GM23248 (cell line): ENCODE measurements at regions not wholly inside any gene's neighbourhood (a gene's known extent, or its start where the extent isn't known, plus 50 kb on each side); places are given as distances from the start of the nearest gene placed in this dataset.

Experiments
- DNase-seq: peaks from one replicate; pipeline ENCODE4 v3.0.0-alpha.2; 2015
- H2AFZ ChIP-seq: fragments of 200-600 bp; sonication (generic); 2 replicates; pipeline ENCODE4 v1.6.1; 2016; ENCODE audit warnings: antibody characterized with exemption
- H3F3A ChIP-seq: fragments of 200-600 bp; sonication (generic); 2 replicates; pipeline ENCODE4 v1.6.1; 2016; ENCODE audit warnings: mild to moderate bottlenecking, antibody characterized with exemption, mixed run types; ENCODE audit not compliant: insufficient read depth
- H3K27ac ChIP-seq: fragments of 200-600 bp; sonication (generic); 2 replicates; pipeline ENCODE4 v1.5.1; 2016; ENCODE audit warnings: mild to moderate bottlenecking
- H3K27me3 ChIP-seq: fragments of 200-600 bp; sonication (generic); replicated peaks from 2 replicates; pipeline ENCODE4 v1.6.1; 2016; ENCODE audit warnings: mild to moderate bottlenecking; ENCODE audit not compliant: insufficient read depth
- H3K36me3 ChIP-seq: fragments of 200-600 bp; sonication (generic); 2 replicates; pipeline ENCODE4 v1.6.1; 2016; ENCODE audit warnings: low read depth, mild to moderate bottlenecking
- H3K4me1 ChIP-seq: fragments of 200-600 bp; sonication (generic); 2 replicates; pipeline ENCODE4 v1.6.1; 2016; ENCODE audit warnings: mild to moderate bottlenecking; ENCODE audit not compliant: insufficient read depth
- H3K4me2 ChIP-seq: fragments of 200-600 bp; sonication (generic); one replicate; pipeline ENCODE4 v1.6.1; 2016; ENCODE audit warnings: mild to moderate bottlenecking; ENCODE audit not compliant: unreplicated experiment
- H3K4me3 ChIP-seq: fragments of 200-600 bp; sonication (generic); 2 replicates; pipeline ENCODE4 v1.5.1; 2016; ENCODE audit warnings: mild to moderate bottlenecking
- H3K79me2 ChIP-seq: fragments of 200-600 bp; sonication (generic); 2 replicates; pipeline ENCODE4 v1.6.1; 2016; ENCODE audit warnings: mild to moderate bottlenecking; ENCODE audit not compliant: insufficient read depth
- H3K9ac ChIP-seq: fragments of 200-600 bp; sonication (generic); 2 replicates; pipeline ENCODE4 v1.6.1; 2016; ENCODE audit warnings: mild to moderate bottlenecking
- H3K9me2 ChIP-seq: fragments of 200-600 bp; sonication (generic); 2 replicates; pipeline ENCODE4 v1.6.1; 2016; ENCODE audit warnings: mixed run types, mild to moderate bottlenecking, moderate library complexity; ENCODE audit not compliant: insufficient read depth
- H3K9me3 ChIP-seq: fragments of 200-600 bp; sonication (generic); one replicate; pipeline ENCODE4 v1.6.1; 2017; ENCODE audit warnings: low read depth
- H4K20me1 ChIP-seq: fragments of 200-600 bp; sonication (generic); 2 replicates; pipeline ENCODE4 v1.6.0; 2016; ENCODE audit not compliant: insufficient read depth
- EZH2 ChIP-seq: fragments of 200-600 bp; sonication (generic); IDR thresholded peaks from 2 replicates; pipeline ENCODE4 v1.6.1; 2018; ENCODE audit warnings: antibody characterized with exemption, mild to moderate bottlenecking; ENCODE audit not compliant: insufficient read depth, poor library complexity, severe bottlenecking
- EZH2phosphoT487 ChIP-seq: fragments of 200-600 bp; sonication (generic); IDR thresholded peaks from 2 replicates; pipeline ENCODE4 v1.6.1; 2018; ENCODE audit warnings: antibody characterized with exemption, moderate library complexity, mild to moderate bottlenecking, low read depth; ENCODE audit not compliant: insufficient read depth
- WGBS, 2 experiments: methylation state at CpG; one replicate each; pipeline ENCODE4 v1.1.6; 2015 to 2017; ENCODE audit warnings: low lambda C conversion rate in 2 of 2, low coverage in 1 of 2; ENCODE audit errors: missing lambda C conversion rate in 2 of 2; 5-methylcytosine and 5-hydroxymethylcytosine counted together
- in situ Hi-C: fragments of 300-500 bp; cut with MboI; formaldehyde crosslinking; loops from 2 replicates; pipeline ENCODE4 v1.15.0; 2020

DNA sequence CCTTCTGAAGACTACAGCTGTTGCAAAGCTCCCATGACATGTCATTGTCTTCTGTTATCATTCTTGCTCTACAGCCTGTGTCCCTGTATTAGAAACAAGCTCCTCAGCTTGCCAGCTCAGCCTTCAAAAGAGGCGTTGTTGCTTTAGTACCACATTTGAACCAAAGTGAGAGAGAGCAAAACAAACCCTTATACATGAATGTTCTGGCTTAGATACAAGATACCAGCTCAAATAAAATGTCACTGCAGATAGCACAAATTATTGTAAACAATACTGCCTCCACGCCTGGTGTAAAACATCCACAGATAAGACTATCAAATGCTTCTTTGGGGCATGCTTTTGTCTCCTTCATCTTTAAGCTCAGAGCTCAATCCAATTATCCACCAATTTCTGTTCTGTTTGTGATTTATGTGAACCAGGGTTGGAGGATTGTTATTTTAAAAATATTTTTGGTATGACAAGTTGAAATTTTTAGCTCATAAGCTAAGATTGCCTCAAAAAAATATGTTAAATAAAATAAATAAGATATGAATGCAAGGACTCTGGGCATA is 403.6 kb upstream of the CDIN1 start:
- no peak overlapping the region for H3K4me2 ChIP-seq

DNA sequence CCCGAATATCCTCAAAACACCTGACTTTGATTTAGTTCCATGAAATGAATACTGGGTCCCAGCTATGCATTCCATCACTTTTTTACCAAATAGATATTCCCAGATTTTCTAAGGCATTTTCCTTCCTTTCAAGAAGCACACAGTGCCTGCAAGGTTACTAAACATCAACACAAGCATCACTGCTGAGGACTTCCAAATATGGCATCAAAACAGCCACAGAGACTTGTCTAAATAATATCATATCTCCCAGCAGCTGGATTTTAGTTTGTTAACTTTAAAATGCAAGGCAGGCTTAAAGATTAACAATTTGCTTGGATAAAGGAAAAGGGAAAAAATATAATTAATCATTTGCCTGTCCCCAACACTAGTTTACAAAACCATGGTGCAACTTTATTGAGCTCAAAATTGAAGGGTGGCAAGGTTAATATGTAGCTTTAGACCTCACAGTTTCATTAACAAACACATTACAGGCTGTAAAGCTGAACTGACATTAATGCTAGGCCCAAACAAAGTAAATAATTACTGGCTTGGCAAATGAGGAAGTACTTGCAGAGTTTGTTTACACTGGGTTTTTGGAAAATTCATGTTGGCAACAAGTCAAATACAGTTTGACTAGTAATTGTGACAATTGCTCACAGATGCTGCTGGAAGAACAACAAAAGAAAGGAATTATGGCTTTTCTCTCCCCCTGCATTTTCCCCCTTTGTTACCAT is 401.7 kb upstream of the CDIN1 start:
- H3K4me1 ChIP-seq, result 0 out of 2 replicates have a peak, but pooled peaks cover 3% of the 10 kb centered on the region
- H3K79me2 ChIP-seq, result no peaks in the 10 kb centered on the region
- no peaks in the 10 kb centered on the region for H3K9me3 ChIP-seq
- H3K9me2 ChIP-seq, result no peaks in the 10 kb centered on the region
- H3K4me2 ChIP-seq, result no peak overlapping the region
- H3F3A ChIP-seq, result no peaks in the 10 kb centered on the region
- no peak overlapping the region for H3K27ac ChIP-seq
- peak overlapping the region; percentile 28; the same call in 1 of the 2 replicates for H2AFZ ChIP-seq
- TF ChIP-seq EZH2phosphoT487 (no peak), EZH2 (no peak)
- peak; percentile 3 for DNase-seq
- WGBS, 2 experiments, result 32 to 50% methylated on average over 1 of the region's 1 CpG
- no peak overlapping the region for H3K9ac ChIP-seq
- no peak overlapping the region for H3K4me3 ChIP-seq
- H3K36me3 ChIP-seq, result no peaks in the 10 kb centered on the region
- no peaks in the 10 kb centered on the region for H4K20me1 ChIP-seq
- no peaks in the 10 kb centered on the region for H3K27me3 ChIP-seq
- in situ Hi-C loops, result no loop called here

More for the DNA sequence above, 403.6 kb upstream of the CDIN1 start:
- Histone ChIP-seq H3K9ac (no peak overlapping the region), H3K36me3 (no peaks in the 10 kb centered on the region), H3F3A (no peaks in the 10 kb centered on the region), H2AFZ (no peak overlapping the region), H3K27ac (no peak overlapping the region), H3K27me3 (no peaks in the 10 kb centered on the region), H3K9me3 (no peaks in the 10 kb centered on the region), H3K9me2 (no peaks in the 10 kb centered on the region), H3K79me2 (no peaks in the 10 kb centered on the region), H3K4me3 (no peak overlapping the region), H4K20me1 (no peaks in the 10 kb centered on the region), H3K4me1 (0 out of 2 replicates have a peak, but pooled peaks cover 3% of the 10 kb centered on the region)
- WGBS, 2 experiments, result 83 to 88% methylated on average over 2 of the region's 2 CpGs
- in situ Hi-C loops, result no loop called here
- no peak for TF ChIP-seq EZH2phosphoT487
- no peak for TF ChIP-seq EZH2
- DNase-seq, result no peak

DNA sequence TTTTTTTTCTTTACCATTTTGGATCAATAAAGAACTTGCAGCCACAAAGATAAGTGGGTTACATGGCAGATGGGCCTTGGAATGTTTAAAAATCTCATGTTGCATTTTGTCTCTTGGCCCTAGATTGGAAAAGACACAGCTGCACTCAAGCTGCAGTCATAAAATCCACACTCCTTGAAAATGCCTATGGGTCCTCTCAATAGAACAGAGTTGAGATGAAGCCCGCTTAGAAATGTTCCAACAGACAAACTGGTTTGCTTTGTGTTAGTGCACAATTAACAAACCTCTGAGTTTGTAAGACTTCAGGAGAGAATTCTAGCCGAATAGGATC is 401.2 kb upstream of the CDIN1 start:
- Histone ChIP-seq H3K79me2 (no peaks in the 10 kb centered on the region), H3K9ac (no peak overlapping the region), H4K20me1 (no peaks in the 10 kb centered on the region), H3K9me2 (no peaks in the 10 kb centered on the region), H3K9me3 (no peaks in the 10 kb centered on the region), H3K4me1 (no peaks in the 10 kb centered on the region), H3K4me3 (no peak overlapping the region), H3K4me2 (no peak overlapping the region), H3K27ac (no peak overlapping the region), H3F3A (no peaks in the 10 kb centered on the region), H3K27me3 (no peaks in the 10 kb centered on the region), H3K36me3 (no peaks in the 10 kb centered on the region), H2AFZ (no peak overlapping the region; the same call in 1 of the 2 replicates)
- in situ Hi-C loops, result no loop called here
- 41 to 45% methylated on average over 2 of the region's 2 CpGs for WGBS, 2 experiments
- TF ChIP-seq EZH2 (no peak), EZH2phosphoT487 (no peak)
- DNase-seq, result no peak

DNA sequence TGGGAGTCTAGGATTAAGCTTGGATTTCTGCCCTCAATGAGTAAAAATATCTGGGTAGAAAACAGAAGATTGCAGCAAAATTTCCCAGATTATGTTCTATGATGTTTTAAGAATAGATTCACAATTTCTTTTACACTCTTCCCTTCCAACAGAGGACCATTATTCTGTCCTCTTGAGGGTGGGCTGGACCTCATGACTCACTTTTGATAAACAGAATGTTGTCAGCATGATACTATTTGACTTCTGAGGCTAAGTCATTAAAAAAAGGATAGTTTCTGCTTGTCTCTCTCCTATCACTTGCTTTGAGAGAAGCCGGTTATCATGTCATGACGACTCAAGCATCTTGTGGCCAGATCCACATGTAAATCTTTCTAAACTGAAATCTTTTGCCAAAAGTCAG is 396.2 kb upstream of the CDIN1 start:
- H3K4me3 ChIP-seq, result no peak overlapping the region
- no peak overlapping the region for H2AFZ ChIP-seq
- no peaks in the 10 kb centered on the region for H3K9me3 ChIP-seq
- no peak overlapping the region for H3K9ac ChIP-seq
- H3K4me1 ChIP-seq, result no peaks in the 10 kb centered on the region
- no peak for DNase-seq
- H3K27me3 ChIP-seq, result no peaks in the 10 kb centered on the region
- WGBS, 2 experiments, result 94 to 96% methylated on average over 2 of the region's 2 CpGs
- in situ Hi-C loops, result no loop called here
- no peaks in the 10 kb centered on the region for H4K20me1 ChIP-seq
- no peak overlapping the region for H3K27ac ChIP-seq
- TF ChIP-seq EZH2phosphoT487 (no peak), EZH2 (no peak)
- H3K4me2 ChIP-seq, result no peak overlapping the region
- no peaks in the 10 kb centered on the region for H3F3A ChIP-seq
- H3K9me2 ChIP-seq, result no peaks in the 10 kb centered on the region
- no peaks in the 10 kb centered on the region for H3K36me3 ChIP-seq
- H3K79me2 ChIP-seq, result no peaks in the 10 kb centered on the region
